ENCODE measurements at regions not wholly inside any gene's neighbourhood (a gene's known extent, or its start where the extent isn't known, plus 50 kb on each side); places are given as distances from the start of the nearest gene placed in this dataset.

GRCh38 chr6:4185846-4186245 is 50.5 kb upstream of the ECI2 start (continued):
- TF ChIP-seq, protein P1, sequence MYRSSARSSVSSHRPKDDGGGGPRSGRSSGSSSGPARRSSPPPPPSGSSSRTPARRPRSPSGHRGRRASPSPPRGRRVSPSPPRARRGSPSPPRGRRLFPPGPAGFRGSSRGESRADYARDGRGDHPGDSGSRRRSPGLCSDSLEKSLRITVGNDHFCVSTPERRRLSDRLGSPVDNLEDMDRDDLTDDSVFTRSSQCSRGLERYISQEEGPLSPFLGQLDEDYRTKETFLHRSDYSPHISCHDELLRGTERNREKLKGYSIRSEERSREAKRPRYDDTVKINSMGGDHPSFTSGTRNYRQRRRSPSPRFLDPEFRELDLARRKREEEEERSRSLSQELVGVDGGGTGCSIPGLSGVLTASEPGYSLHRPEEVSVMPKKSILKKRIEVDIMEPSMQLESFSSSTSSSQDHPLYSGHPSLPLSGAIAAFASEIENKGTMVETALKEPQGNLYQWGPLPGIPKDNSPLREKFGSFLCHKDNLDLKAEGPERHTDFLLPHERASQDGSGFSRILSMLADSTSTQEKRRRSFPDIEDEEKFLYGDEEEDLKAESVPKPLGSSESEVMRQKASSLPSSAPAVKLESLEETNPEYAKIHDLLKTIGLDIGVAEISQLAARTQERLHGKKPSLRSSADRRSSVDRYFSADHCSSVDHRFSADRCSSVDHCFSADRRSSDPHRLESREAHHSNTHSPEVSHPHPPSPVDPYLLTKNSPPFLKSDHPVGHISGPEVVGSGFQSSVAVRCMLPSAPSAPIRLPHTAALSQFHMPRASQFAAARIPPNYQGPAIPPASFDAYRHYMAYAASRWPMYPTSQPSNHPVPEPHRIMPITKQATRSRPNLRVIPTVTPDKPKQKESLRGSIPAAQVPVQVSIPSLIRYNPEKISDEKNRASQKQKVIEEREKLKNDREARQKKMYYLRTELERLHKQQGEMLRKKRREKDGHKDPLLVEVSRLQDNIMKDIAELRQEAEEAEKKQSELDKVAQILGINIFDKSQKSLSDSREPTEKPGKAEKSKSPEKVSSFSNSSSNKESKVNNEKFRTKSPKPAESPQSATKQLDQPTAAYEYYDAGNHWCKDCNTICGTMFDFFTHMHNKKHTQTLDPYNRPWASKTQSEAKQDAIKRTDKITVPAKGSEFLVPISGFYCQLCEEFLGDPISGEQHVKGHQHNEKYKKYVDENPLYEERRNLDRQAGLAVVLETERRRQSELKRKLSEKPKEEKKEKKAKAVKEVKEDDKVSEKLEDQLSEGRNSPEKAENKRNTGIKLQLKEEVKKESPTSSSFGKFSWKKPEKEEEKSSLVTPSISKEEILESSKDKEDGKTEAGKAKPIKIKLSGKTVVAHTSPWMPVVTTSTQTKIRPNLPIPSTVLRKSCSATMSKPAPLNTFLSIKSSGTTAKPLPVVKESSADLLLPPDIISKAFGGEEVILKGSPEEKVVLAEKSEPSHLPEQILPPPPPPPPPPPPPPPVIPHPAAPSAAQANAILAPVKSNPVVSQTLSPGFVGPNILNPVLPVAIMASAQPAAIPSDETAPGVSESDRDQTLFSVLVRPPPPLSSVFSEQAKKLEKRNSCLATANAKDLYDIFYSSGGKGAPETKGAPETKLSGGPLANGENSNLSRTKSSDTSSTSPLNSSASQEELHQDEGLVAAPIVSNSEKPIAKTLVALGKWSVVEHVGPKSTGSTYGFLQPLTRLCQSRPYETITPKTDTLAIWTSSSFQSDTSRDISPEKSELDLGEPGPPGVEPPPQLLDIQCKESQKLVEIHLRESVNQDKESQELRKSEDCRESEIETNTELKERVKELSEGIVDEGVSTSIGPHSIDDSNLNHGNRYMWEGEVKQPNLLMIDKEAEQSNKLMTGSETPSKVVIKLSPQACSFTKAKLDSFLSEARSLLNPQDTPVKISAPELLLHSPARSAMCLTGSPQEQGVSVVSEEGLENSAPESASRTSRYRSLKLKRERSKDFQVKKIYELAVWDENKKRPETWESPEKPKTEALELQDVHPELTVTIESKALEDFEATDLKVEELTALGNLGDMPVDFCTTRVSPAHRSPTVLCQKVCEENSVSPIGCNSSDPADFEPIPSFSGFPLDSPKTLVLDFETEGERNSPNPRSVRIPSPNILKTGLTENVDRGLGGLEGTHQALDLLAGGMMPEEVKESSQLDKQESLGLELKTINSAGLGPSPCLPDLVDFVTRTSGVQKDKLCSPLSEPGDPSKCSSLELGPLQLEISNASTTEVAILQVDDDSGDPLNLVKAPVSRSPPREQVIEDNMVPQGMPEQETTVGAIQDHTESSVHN (IDR thresholded peaks at IDR 0.05; ENCODE audit: borderline replicate concordance in 1 of 2, low read depth in 1 of 2), result no peak

GRCh38 chr6:4185419-4185818 is 50.0 kb upstream of the ECI2 start:
- no TSS peak for BruUV-seq (replicated peaks)
- WGBS (ENCODE audit: insufficient coverage, low coverage, missing lambda C conversion rate), result 3% methylated on average over 5 of the region's 5 CpGs
- H3K4me3 ChIP-seq, result no peak overlapping the region
- ATAC-seq, result no peak
- peaks cover 2 to 4% of the 10 kb centered on the region in 2 experiments; a peak in 3 of 5 replicates for H3K4me1 ChIP-seq (replicated peaks in 1 of 2; ENCODE audit: control insufficient read depth in 2 of 2, insufficient read depth in 2 of 2, low read length in 2 of 2)
- no peak overlapping the region for H3K27ac ChIP-seq (ENCODE audit: extremely low read depth, low read depth, low read length)
- peaks cover 0 to 17% of the 10 kb centered on the region in 2 experiments; a peak in 1 of 5 replicates for H3K27me3 ChIP-seq (ENCODE audit: control insufficient read depth in 2 of 2, insufficient read depth in 2 of 2, low read length in 2 of 2)
- in situ Hi-C loops (cut with MboI), result no loop called here
- no peaks in the 10 kb centered on the region for H3K79me2 ChIP-seq (ENCODE audit: control insufficient read depth, insufficient read depth, low read length)
- intact Hi-C loops (cut with micrococcal nuclease), result no loop called here
- H3K9me1 ChIP-seq (ENCODE audit: control insufficient read depth, insufficient read depth, low read length), result no peaks in the 10 kb centered on the region
- FAIRE-seq, result no peak
- H2AFZ ChIP-seq (ENCODE audit: low read depth, low read length), result peak overlapping the region; percentile 38; the same call in 1 of the 2 replicates
- H4K20me1 ChIP-seq (replicated peaks; ENCODE audit: control insufficient read depth, insufficient read depth, low read length), result no peaks in the 10 kb centered on the region
- DNase-seq (ENCODE audit: extremely low read depth in 1 of 4, low spot score in 3 of 4), result peak in 1 of 4 experiments; percentile 22
- no peaks in the 10 kb centered on the region for H3K36me3 ChIP-seq (ENCODE audit: control insufficient read depth, insufficient read depth, low read length)
- H3K9me3 ChIP-seq (replicated peaks; ENCODE audit: control insufficient read depth, insufficient read depth, low read depth, low read length), result peaks cover 3% of the 10 kb centered on the region
- ChIA-PET CTCF (ENCODE audit: low intra/inter-chr PET ratio) (no interaction called here), POLR2A (interaction anchor here (0.6 kb wide), 1 partner anchor 10 kb away, joined by 3 read pairs; no protein-coding TSS in a partner anchor)
- H3K9ac ChIP-seq (ENCODE audit: insufficient read depth in 1 of 2, low read depth in 2 of 2, low read length in 2 of 2), result no peak overlapping the region
- H3K4me2 ChIP-seq (ENCODE audit: insufficient read depth, low read length), result peak overlapping the region; percentile 28
- TF ChIP-seq NELFE (IDR thresholded peaks at IDR 0.05; ENCODE audit: insufficient read depth, insufficient read length) (no peak), NFYB (IDR thresholded peaks at IDR 0.05; ENCODE audit: extremely low read depth, insufficient read length) (peak; percentile 6), FOXJ2 (tag; IDR thresholded peaks at IDR 0.05) (no peak), EZH2 (IDR thresholded peaks at IDR 0.05; ENCODE audit: borderline replicate concordance, low read depth, low read length) (no peak), ZNF76 (CRISPR knock-in tag; IDR thresholded peaks at IDR 0.05; ENCODE audit: borderline replicate concordance) (no peak), YBX1 (IDR thresholded peaks at IDR 0.05) (no peak), JUND (IDR thresholded peaks at IDR 0.05; ENCODE audit: borderline replicate concordance, low read depth, low read length) (peak; percentile 70; the same call in 1 of the 2 replicates), JUND (tag; IDR thresholded peaks at IDR 0.05; ENCODE audit: borderline replicate concordance, low read depth, low read length) (no peak; the same call in 2 of the 3 replicates), ZNF175 (CRISPR knock-in tag; IDR thresholded peaks at IDR 0.05; ENCODE audit: low read depth) (no peak)

Data from K562 (cell line).